ENCODE measurements at regions not wholly inside any gene's neighbourhood (a gene's known extent, or its start where the extent isn't known, plus 50 kb on each side); places are given as distances from the start of the nearest gene placed in this dataset.

GRCh38 chr6:163730246-163731210 is 316.0 kb downstream of the QKI start:
- no peaks in the 10 kb centered on the region for H3K4me1 ChIP-seq (ENCODE audit: insufficient read depth, low read length)
- no peaks in the 10 kb centered on the region for H3K9me3 Mint-ChIP-seq (ENCODE audit: unreplicated experiment)
- no peaks in the 10 kb centered on the region for H3K79me2 ChIP-seq (ENCODE audit: insufficient read depth, low read length)
- no peak for FAIRE-seq
- H3K36me3 ChIP-seq (ENCODE audit: insufficient read depth, low read length), result no peaks in the 10 kb centered on the region
- DNase-seq (ENCODE audit: low read depth), result no peak
- H3K4me2 ChIP-seq (ENCODE audit: low read length), result no peak overlapping the region
- H3K27ac ChIP-seq (ENCODE audit: low read depth, low read length), result no peak overlapping the region
- H3K4me3 Mint-ChIP-seq (ENCODE audit: unreplicated experiment), result no peak overlapping the region
- TF ChIP-seq CTCF (IDR thresholded peaks at IDR 0.05; ENCODE audit: insufficient read depth, low read depth, low read length), result no peak
- TF ChIP-seq EZH2 (IDR thresholded peaks at IDR 0.05; ENCODE audit: insufficient read depth, low read length), result no peak
- H3K9ac ChIP-seq (ENCODE audit: low read length), result no peak overlapping the region
- peaks cover 1% of the 10 kb centered on the region for H3K4me1 Mint-ChIP-seq (ENCODE audit: low read depth, unreplicated experiment)
- H4K20me1 ChIP-seq (ENCODE audit: insufficient read depth, low read length), result no peaks in the 10 kb centered on the region
- no peak overlapping the region for H2AFZ ChIP-seq (ENCODE audit: low read depth, low read length)
- H3K4me3 ChIP-seq (ENCODE audit: insufficient read depth, low read depth, low read length), result no peak overlapping the region
- peaks cover 6% of the 10 kb centered on the region for H3K27me3 Mint-ChIP-seq (ENCODE audit: low read depth, unreplicated experiment)
- no peaks in the 10 kb centered on the region for H3K9me3 ChIP-seq (ENCODE audit: insufficient read depth, low read depth, low read length)
- H3K27ac Mint-ChIP-seq (ENCODE audit: unreplicated experiment), result no peak overlapping the region
- no peaks in the 10 kb centered on the region for H3K36me3 Mint-ChIP-seq (ENCODE audit: low read depth, unreplicated experiment)
- peaks cover 4% of the 10 kb centered on the region for H3K27me3 ChIP-seq (ENCODE audit: insufficient read depth, low read length)

- Histone ChIP-seq H3K27me3 (ENCODE audit: insufficient read depth, low read length) (no peaks in the 10 kb centered on the region), H4K20me1 (ENCODE audit: insufficient read depth, low read length) (no peaks in the 10 kb centered on the region), H3K9ac (ENCODE audit: low read length) (no peak overlapping the region), H3K79me2 (ENCODE audit: insufficient read depth, low read length) (no peaks in the 10 kb centered on the region), H3K36me3 (ENCODE audit: insufficient read depth, low read length) (no peaks in the 10 kb centered on the region), H3K27ac (ENCODE audit: low read depth, low read length) (no peak overlapping the region), H3K9me3 (ENCODE audit: insufficient read depth, low read depth, low read length) (no peaks in the 10 kb centered on the region), H3K4me2 (ENCODE audit: low read length) (no peak overlapping the region), H3K4me1 (ENCODE audit: insufficient read depth, low read length) (no peaks in the 10 kb centered on the region), H3K4me3 (ENCODE audit: insufficient read depth, low read depth, low read length) (no peak overlapping the region), H2AFZ (ENCODE audit: low read depth, low read length) (no peak overlapping the region)
- no peaks in the 10 kb centered on the region for H3K9me3 Mint-ChIP-seq (ENCODE audit: unreplicated experiment)
- no peaks in the 10 kb centered on the region for H3K36me3 Mint-ChIP-seq (ENCODE audit: low read depth, unreplicated experiment)
- no peak for TF ChIP-seq CTCF (IDR thresholded peaks at IDR 0.05; ENCODE audit: insufficient read depth, low read depth, low read length)
- no peak for TF ChIP-seq EZH2 (IDR thresholded peaks at IDR 0.05; ENCODE audit: insufficient read depth, low read length)
- no peak overlapping the region for H3K27ac Mint-ChIP-seq (ENCODE audit: unreplicated experiment)
- DNase-seq (ENCODE audit: low read depth), result no peak
- peaks cover 1% of the 10 kb centered on the region for H3K4me1 Mint-ChIP-seq (ENCODE audit: low read depth, unreplicated experiment)
- H3K27me3 Mint-ChIP-seq (ENCODE audit: low read depth, unreplicated experiment), result peaks cover 4% of the 10 kb centered on the region
- no peak for FAIRE-seq
- H3K4me3 Mint-ChIP-seq (ENCODE audit: unreplicated experiment), result no peak overlapping the region
Observed at GRCh38 chr6:163729127-163729872, 314.8 kb downstream of the QKI start.
